Kidney (tissue), 13 donors: ENCODE measurements at regions not wholly inside any gene's neighbourhood (a gene's known extent, or its start where the extent isn't known, plus 50 kb on each side); places are given as distances from the start of the nearest gene placed in this dataset.

ENCODE experiments used
- DNase-seq, 5 donors: peaks; one replicate each; pipeline ENCODE4 v3.0.0-alpha.2; 2013 to 2020
- FAIRE-seq: peaks from 2 replicates; lab custom pipeline; 2012; peaks lifted over from hg19 to GRCh38; lab: Jason Lieb, UNC
- H3K27ac ChIP-seq, 2 donors: one replicate each; pipeline ENCODE4 v1.7.0; 2013; ENCODE audit warnings: low read depth in 2 of 2, low read length in 2 of 2, inconsistent platforms in 1 of 2
- H3K27me3 ChIP-seq: one replicate; pipeline ENCODE4 v1.7.1; 2013; ENCODE audit warnings: low read length, inconsistent platforms; ENCODE audit not compliant: control insufficient read depth, insufficient read depth
- H3K36me3 ChIP-seq, 3 donors: one replicate each; pipeline versions ENCODE4 v1.7.0 to v1.7.1; 2013; ENCODE audit warnings: low read length in 3 of 3, control low read depth in 1 of 3, inconsistent platforms in 1 of 3; ENCODE audit not compliant: insufficient read depth in 3 of 3, control insufficient read depth in 2 of 3
- H3K4me1 ChIP-seq, 3 donors: one replicate each; pipeline versions ENCODE4 v1.7.0 to v1.7.1; 2013; ENCODE audit warnings: low read length in 3 of 3, inconsistent platforms in 1 of 3, low read depth in 1 of 3; ENCODE audit not compliant: control insufficient read depth in 2 of 3, insufficient read depth in 2 of 3
- H3K4me3 ChIP-seq, 3 donors: one replicate each; pipeline versions ENCODE4 v1.7.0 to v1.8.1; 2013; ENCODE audit warnings: low read length in 3 of 3, control low read depth in 1 of 3, inconsistent platforms in 1 of 3
- H3K9ac ChIP-seq, 3 donors: one replicate each; pipeline versions ENCODE4 v1.7.0 to v1.7.1; 2013; ENCODE audit warnings: low read length in 3 of 3, control low read depth in 1 of 3, inconsistent platforms in 1 of 3
- H3K9me3 ChIP-seq, 3 donors: one replicate each; pipeline versions ENCODE4 v1.7.0 to v1.7.1; 2013; ENCODE audit warnings: low read length in 3 of 3, control low read depth in 1 of 3, inconsistent platforms in 1 of 3; ENCODE audit not compliant: control insufficient read depth in 2 of 3, insufficient read depth in 1 of 3
- CTCF ChIP-seq: IDR thresholded peaks from 3 replicates; pipeline ENCODE4 v1.5.1; 2012; ENCODE audit warnings: mild to moderate bottlenecking, moderate library complexity, borderline replicate concordance; ENCODE audit not compliant: insufficient read depth; ENCODE audit errors: extremely low read depth
- intact Hi-C: fragments of 100-400 bp; cut with DNase I; formaldehyde crosslinking; loops from one replicate; pipeline ENCODE4 v1.11.1; 2022
- donor health status: control.
- donor health status: control.
- donor health status: control.
- donor health status: control.
- donor health status: control.
- donor health status: DM: yes; HTN: yes; CAD: no.
- donor health status: Normal renal cell carcinoma (clear cell type).

- Histone ChIP-seq H3K27me3 (no peaks in the 10 kb centered on the region), H3K4me1 (peaks cover 0 to 8% (median 0%) of the 10 kb centered on the region in 3 donors), H3K27ac (no peak overlapping the region), H3K36me3 (no peaks in the 10 kb centered on the region), H3K4me3 (no peak overlapping the region), H3K9ac (no peak overlapping the region), H3K9me3 (peaks cover 0 to 2% (median 0%) of the 10 kb centered on the region in 3 donors)
- intact Hi-C loops, result no loop called here
- TF ChIP-seq CTCF, result no peak
- FAIRE-seq (no peak), DNase-seq (no peak)
Observed at GRCh38 chr11:19602406-19602805, 110.2 kb upstream of the NAV2 start.

DNA sequence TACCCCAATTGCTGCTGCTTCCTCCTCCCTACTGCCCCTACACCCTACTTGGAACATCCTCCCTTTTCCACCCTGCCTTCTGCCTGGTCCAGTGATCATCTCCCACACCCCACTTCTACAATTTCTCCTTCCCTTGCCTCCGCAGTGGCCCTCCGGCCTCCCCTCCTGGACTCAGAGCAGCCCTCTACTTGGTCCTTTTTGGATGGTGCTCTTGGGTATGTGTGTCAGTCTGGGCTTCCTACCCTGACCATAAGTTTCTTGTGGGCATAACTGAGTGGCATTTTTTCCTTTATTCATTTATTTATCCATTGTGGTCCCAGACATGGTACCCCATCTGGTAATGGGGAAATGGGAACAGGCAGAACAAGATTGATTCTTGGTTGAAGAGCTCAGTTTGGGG lies 111.4 kb upstream of the NAV2 start:
- H3K4me1 ChIP-seq, result peaks cover 0 to 4% (median 0%) of the 10 kb centered on the region in 3 donors
- H3K36me3 ChIP-seq, result no peaks in the 10 kb centered on the region
- no peak overlapping the region for H3K4me3 ChIP-seq
- no peak for TF ChIP-seq CTCF
- no peak for FAIRE-seq
- H3K27me3 ChIP-seq, result no peaks in the 10 kb centered on the region
- no peak for DNase-seq
- H3K27ac ChIP-seq, result no peak overlapping the region
- intact Hi-C loops, result no loop called here
- no peak overlapping the region for H3K9ac ChIP-seq
- H3K9me3 ChIP-seq, result peaks cover 0 to 2% (median 0%) of the 10 kb centered on the region in 3 donors

GRCh38 chr11:19599681-19600080 lies 113.0 kb upstream of the NAV2 start:
- intact Hi-C loops, result no loop called here
- TF ChIP-seq CTCF, result no peak
- H3K27me3 ChIP-seq, result no peaks in the 10 kb centered on the region

More at GRCh38 chr11:19599681-19600080, 113.0 kb upstream of the NAV2 start:
- Histone ChIP-seq H3K36me3 (no peaks in the 10 kb centered on the region), H3K4me1 (peaks cover 0 to 4% (median 0%) of the 10 kb centered on the region in 3 donors), H3K9me3 (peaks cover 0 to 2% (median 0%) of the 10 kb centered on the region in 3 donors), H3K4me3 (no peak overlapping the region), H3K9ac (no peak overlapping the region), H3K27ac (no peak overlapping the region)
- FAIRE-seq, result no peak
- no peak for DNase-seq
